ENCODE measurements at regions not wholly inside any gene's neighbourhood (a gene's known extent, or its start where the extent isn't known, plus 50 kb on each side); places are given as distances from the start of the nearest gene placed in this dataset.

DNA sequence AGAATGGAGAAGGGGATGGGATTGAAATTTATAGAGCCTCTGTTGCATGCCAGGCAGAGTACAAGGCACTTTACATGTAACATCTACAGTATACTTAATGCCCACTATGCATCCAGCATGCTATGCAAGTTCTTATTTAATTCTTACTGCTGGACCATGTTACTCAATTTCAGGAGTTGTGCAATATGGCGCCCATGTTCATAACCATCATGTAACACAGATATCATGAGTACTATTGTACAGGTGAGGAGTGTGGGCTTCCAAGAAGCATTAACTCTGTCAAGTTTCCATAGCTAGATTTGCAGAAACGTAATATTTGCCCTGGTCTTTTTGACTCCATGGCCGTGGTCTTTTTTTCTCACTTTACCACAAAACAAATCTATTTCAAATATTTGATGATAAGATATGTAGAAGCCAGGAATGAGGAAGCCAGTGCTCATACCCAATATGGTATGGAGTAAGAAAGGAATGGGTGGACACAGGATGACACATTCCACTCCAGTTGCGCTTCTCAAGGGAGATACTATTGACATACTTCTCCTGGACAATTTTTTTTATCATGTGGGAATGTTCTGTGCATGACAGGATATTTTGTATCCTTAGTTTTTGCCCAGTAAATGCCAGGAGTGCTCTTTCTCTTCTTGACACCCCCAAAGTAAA, 191.8 kb downstream of the C12orf75 start:
- TF ChIP-seq, protein P1, sequence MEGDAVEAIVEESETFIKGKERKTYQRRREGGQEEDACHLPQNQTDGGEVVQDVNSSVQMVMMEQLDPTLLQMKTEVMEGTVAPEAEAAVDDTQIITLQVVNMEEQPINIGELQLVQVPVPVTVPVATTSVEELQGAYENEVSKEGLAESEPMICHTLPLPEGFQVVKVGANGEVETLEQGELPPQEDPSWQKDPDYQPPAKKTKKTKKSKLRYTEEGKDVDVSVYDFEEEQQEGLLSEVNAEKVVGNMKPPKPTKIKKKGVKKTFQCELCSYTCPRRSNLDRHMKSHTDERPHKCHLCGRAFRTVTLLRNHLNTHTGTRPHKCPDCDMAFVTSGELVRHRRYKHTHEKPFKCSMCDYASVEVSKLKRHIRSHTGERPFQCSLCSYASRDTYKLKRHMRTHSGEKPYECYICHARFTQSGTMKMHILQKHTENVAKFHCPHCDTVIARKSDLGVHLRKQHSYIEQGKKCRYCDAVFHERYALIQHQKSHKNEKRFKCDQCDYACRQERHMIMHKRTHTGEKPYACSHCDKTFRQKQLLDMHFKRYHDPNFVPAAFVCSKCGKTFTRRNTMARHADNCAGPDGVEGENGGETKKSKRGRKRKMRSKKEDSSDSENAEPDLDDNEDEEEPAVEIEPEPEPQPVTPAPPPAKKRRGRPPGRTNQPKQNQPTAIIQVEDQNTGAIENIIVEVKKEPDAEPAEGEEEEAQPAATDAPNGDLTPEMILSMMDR (IDR thresholded peaks at IDR 0.05), result no peak
- TF ChIP-seq POLR2AphosphoS5 (IDR thresholded peaks at IDR 0.05; ENCODE audit: insufficient read depth in 1 of 2, low read depth in 1 of 2), result no peak
- TF ChIP-seq POLR2A (IDR thresholded peaks at IDR 0.05), result no peak
